ENCODE measurements at regions not wholly inside any gene's neighbourhood (a gene's known extent, or its start where the extent isn't known, plus 50 kb on each side); places are given as distances from the start of the nearest gene placed in this dataset.
"Not testable (repeated sequence)": the region's sequence is repeated elsewhere in the genome, so short reads cannot be mapped to it uniquely, and the experiment has no call there.

DNA sequence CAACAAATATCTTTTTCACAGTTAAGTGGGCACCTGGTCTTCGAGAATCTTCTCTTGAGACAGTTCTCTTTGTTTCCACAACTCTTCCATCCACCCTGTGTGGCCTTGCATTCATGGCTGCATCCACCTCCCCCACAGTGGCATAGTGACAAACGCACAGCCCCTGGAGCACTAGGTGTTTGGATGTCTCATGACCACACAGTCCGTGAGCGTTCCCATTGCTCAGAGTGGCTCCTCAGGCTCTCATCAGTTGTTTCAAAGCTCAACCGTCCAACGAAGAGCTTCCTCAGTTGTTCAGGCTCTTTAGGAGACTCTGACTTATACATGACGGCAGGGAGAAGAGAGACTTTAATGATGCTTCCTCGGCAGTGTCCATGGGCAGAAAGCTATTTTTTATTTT lies 191.6 kb downstream of the CDRT15L2 start:
- no peak for DNase-seq

DNA sequence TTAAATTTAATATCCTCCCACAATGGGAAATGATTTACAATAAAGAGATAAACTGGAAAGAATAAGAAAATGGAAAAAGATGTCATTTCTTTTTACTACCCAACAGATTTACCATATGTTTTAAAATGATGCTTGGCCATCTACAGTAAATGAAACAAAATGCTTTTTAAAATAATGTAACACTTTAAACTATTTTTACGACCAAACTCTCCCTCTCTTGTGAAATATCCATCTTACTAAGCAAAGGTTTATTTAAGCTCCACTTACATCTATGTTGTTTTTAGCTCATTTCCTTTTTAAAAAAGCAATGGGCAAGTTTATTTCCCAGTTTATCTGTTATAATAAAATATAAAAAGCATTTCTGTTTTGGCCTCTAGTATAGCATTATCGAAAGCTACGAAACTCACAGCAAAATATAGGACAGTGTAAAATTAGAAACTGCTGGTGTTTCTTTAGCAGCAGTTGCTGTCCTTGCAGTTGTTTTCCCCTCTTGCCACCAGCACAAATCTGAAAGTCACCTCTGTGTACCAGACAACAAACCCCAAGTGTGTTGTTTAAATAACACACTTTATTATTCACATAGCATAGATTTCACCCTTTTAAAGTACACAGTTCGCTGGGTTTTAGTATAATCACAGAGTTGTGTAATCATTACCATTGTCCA lies 195.1 kb downstream of the CDRT15L2 start:
- no peak for DNase-seq

DNA sequence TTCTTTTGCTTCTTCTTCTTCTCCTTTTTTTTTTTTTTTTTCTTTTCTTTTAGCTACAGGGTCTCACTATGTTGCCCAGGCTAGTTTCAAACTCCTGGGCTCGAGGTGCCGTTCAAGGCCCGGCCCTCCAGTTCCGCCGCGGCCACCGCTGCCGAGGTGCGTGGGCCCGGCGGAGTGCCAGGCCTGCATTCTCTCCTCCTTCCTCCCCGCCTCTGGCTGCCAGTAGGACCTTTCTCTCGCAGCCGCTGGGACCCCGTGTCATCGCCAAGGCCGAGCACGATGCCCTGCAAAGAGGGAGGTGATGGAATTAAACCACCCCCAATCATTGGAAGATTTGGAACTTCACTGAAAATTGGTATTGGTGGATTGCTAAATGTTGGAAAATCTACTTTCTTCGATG lies 195.8 kb downstream of the CDRT15L2 start:
- DNase-seq: no peak

DNA sequence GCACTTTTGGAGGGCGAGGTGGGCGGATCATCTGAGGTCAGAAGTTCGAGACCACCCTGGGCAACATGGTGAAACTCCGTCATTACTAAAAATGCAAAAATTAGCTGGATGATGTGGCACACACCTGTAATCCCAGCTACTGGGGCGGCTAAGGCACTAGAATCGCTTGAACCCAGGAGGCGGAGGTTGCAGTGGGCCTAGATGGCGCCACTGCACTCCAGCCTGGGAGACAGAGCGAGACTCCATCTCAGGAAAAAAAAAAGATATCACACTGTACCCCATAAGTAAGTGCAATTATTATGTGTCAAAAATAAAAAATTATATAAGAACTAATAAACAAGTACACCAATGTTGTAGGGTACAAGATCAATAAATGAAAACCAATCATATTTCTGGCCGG lies 200.0 kb downstream of the CDRT15L2 start:
- no peak for DNase-seq

DNA sequence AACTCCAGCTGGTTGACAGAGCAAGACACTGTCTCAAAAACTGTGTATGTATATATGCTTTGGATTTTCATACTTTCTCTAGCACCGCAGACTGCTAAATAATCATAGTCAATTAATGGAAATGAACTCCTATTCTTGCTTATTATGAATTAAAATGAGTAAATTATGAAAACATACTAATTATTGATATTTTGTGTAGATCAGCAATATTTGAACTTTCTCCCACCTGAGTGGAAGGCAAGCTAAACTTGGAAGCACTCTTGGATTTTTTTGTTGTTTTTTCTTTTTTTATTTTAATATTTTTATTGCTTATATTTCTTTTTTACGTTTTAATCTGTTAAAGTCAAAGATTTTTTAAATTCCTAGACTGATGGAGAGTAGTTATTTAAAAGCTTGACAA lies 201.7 kb downstream of the CDRT15L2 start:
- no peak for DNase-seq

DNA sequence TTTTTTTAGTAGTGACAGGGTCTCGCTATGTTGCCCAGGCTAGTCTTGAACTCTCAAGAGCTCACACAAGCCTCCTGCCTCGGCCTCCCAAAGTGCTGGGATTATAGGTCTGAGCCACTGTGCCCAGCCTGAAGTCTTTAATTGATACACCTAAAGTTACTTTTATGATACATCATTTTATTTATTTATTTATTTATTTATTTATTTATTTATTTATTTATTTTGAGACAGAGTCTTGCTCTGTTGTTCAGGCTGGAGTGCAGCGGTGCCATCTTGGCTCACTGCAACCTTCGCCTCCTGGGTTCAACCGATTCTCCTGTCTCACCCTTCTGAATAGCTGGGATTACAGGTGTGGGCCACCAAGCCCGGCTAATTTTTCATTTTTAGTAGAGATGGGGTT lies 202.3 kb downstream of the CDRT15L2 start:
- not testable (repeated sequence) for DNase-seq

DNA sequence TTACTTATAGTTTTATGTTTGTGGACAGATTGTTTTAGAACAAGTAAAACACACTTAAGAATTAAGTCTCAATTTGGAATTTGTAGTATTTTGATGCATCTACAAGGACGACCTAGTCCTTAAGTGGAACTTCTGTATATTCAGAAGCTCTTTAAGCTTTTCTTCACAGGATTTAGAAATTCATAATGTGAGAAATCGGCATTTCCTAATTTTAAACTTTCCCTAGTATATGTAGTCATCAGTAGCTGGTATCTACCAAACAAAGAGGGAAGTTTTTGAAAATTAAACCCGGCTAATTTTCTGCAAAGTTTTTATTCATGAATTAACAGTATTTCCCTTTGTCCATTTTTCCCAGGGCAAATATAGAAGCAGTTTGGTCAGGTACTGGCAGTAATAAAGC lies 203.6 kb downstream of the CDRT15L2 start:
- no peak for DNase-seq

DNA sequence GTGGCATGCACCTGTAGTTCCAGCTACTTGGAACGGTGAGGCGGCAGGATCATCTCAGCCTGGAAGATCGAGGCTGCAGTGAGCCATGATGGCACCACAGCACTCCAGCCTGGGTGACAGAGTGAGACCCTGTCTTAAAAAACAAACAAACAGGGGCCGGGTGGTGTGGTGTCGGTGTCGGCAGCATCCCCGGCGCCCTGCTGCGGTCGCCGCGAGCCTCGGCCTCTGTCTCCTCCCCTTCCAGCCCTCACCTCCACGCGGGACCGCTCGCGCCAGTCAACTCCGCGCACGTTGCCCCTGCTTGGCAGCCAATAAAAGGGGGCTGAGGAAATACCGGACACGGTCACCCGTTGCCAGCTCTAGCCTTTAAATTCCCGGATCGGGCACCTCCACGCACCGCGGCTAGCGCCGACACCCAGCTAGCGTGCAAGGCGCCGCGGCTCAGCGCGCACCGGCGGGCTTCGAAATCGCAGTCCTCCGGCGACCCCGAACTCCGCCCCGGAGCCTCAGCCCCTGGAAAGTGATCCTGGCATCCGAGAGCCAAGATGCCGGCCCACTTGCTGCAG lies 204.7 kb downstream of the CDRT15L2 start:
- DNase-seq: no peak

DNA sequence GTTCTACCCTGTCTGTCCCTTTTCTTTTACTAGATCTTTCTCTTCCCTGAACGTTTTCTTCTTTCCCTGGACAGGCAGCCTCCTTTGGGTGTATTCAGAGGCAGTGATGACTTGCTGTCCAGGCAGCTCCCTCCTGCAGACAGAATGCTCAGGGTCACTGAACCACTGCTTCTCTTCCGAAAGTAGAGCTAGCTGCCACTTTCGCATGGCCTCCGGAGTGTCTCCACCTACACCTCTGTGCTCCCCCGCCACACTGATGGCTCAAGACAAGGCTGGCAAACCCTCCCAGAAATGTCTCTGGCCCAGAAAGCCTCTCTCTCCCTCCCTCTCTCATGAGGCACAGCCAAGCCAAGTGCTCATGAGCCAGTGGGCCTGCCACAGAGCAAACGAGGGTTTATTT lies 207.8 kb downstream of the CDRT15L2 start:
- no peak for DNase-seq

DNA sequence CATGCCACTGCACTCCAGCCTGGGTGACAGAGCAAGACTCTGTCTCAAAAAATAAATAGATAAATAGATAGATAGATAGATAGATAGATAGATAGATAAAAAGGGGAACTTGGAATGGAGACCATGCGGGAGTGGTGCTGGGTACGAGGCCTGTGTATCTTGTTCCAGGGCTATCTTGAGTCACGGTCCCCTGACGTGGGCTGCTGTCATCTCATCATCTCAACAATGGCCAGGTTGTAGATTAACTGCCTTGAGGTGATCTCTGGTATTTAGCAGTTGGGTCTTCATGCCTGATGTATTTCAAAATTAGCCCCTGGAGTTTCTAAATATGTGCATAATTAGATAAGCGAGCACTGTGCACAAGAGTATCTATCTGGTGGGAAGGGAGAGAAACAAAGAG lies 212.1 kb downstream of the CDRT15L2 start:
- DNase-seq: no peak

DNA sequence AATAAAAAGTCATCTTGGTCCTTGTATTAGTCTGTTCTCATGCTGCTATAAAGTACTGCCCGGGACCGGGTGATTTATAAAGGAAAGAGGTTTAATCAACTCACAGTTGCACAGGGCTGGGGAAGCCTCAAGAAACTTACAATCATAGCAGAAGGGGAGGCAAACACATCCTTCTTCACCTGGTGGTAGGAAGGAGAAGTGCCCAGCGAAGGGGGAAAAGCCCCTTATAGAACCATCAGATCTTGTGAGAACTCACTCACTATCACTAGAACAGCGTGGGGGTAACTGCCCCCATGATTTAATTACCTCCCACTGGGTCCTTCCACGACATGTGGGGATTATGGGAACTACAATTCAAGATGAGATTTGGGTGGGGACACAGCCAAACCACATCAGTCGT lies 215.0 kb downstream of the CDRT15L2 start:
- not testable (repeated sequence) for DNase-seq

DNA sequence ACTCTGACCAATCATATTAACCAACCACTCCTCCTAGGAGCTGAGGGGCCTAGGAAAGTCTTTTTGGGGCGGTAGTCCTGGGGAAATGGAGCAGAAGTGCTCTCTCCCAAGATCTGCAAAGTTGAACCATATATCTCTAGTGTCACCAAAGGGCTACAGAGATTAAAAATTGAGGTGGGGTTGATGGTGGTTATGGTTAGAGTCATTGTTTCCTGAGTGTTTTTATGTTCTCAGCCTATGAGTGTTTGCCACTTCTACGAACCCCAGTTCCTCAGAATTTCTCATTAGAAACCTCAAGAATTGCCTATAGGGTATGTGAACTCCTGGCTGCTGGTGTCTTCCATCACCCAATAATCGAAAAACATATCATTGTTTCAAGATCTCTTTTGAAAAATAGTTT lies 217.8 kb downstream of the CDRT15L2 start:
- no peak for DNase-seq

DNA sequence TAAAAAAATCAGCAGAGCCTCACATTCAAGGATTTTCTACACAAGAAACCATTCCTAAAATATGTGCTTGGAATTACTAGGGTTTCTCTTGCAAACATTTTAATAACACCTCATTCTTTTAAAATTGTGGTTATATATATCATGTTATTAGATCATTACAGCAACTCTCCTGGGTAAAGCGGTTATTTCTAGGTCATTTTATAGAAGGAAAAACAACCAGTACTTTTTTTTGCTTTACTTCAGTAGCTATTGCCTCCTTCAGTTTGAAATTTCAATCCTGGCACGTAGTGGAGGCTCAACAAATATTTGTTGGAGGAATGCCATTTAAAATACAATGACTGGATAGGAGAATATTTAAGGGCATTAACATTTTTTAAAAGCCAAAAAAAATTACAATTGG lies 220.6 kb downstream of the CDRT15L2 start:
- DNase-seq: no peak

DNA sequence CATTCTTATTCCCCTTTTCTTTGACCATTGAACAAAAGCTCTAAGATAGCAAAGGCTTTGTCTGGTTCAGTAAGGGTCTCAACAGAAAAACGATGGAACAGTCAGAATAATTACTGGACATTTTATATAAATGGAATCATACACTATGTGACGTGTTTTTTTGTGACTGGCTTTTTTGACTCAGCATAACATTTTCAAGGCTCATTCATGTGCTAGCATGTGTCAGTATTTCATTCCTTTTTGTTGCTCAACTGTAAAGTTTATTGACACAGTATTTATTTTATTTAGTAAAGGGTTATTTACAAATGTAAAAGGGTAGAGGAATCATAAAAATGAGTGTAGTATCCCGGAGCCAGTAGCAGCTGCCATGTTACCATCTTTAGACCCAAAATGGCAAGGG lies 226.2 kb downstream of the CDRT15L2 start:
- DNase-seq: no peak

DNA sequence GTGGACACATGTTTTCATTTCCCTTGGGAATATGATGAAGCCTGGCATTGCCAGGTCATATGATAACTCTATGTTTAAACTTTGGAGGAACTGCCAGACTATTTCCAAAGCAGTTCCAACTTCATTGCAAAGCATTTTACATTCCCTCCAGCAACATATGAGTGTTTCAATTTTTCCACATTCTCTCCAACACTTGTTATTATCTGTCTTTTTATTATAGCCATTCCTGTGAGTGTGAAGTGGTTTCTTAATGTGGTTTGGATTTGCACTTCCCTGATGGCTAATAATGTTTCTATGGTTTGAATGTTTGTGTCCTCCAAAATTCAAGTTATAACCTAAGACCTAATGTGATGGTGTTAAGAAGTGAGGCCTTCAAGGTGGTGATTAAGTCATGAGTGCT lies 228.0 kb downstream of the CDRT15L2 start:
- DNase-seq: not testable (repeated sequence)

DNA sequence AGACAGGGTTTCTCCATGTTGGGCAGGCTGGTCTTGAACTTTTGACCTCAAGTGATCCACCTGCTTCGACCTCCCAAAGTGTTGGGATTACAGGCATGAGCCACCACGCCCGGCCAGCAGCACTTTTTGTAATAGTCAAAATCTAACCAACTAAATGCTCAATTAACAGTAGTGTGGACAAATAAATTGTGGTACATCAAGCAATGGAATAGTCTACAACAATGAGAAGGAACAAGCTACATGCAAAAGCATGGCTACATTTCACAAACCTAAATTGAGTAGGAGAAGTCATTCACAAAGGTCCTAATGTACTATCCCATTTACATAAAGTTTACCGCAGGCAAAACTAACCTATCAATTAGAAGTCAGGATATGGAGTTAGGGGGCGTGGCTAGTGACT lies 227.4 kb downstream of the USP22 start:
- not testable (repeated sequence) for DNase-seq

DNA sequence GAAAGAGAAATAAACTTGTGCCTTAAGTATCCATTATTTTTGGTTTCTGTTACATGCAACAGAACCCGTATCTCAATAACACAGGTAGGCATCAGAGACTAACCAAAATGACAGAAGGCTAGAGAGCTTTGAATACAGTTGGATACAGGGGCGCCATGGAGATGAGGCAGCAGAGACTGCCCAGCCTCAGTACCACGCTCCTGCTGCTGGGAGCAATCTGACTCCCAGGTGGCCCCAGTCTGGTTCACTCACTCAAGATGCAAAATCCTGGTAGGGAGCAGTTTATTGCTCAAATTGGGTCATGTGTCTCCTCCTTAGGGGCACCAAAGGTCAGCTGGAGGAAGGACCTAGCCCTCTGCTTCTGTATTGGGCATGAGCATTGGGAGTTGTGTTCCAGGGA lies 218.9 kb downstream of the USP22 start:
- DNase-seq: no peak

DNA sequence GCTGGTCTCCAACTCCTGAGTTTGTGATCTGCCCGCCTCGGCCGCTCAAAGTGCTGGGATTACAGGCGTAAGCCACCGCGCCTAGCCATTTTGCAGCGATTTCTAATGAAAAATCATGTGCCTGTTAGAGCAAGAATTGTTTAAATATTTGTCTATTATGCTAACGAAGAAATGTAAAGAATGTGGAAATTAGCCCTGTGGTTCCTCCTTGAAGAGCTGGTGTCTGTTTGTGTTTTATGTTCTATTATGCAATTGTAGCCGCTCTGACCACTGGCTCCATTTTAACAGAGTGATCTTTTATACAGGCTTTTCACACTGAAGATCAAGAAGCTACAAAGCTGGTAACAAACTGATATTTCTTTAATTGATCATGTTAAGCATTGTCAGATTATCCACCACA lies 217.3 kb downstream of the USP22 start:
- DNase-seq: no peak

DNA sequence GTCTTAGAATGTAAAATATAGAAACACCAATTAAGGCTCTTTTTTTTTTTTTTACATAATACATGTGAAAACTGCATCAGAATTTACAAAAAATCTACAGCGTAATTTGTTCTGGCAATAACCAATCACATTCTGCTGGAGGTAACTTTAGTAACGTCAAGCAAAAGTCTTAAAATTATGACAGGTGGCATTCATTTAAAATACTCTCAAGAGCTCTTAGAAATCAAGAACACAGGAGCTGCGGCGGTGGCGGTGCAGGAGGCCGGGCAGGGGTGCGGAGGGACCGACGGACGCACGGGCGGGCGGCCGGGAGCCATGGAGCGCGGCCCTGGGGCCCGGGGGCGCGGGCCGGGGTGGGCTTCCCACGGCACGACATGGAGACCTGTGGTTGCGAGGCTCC lies 202.4 kb downstream of the USP22 start:
- DNase-seq: not testable (repeated sequence)

DNA sequence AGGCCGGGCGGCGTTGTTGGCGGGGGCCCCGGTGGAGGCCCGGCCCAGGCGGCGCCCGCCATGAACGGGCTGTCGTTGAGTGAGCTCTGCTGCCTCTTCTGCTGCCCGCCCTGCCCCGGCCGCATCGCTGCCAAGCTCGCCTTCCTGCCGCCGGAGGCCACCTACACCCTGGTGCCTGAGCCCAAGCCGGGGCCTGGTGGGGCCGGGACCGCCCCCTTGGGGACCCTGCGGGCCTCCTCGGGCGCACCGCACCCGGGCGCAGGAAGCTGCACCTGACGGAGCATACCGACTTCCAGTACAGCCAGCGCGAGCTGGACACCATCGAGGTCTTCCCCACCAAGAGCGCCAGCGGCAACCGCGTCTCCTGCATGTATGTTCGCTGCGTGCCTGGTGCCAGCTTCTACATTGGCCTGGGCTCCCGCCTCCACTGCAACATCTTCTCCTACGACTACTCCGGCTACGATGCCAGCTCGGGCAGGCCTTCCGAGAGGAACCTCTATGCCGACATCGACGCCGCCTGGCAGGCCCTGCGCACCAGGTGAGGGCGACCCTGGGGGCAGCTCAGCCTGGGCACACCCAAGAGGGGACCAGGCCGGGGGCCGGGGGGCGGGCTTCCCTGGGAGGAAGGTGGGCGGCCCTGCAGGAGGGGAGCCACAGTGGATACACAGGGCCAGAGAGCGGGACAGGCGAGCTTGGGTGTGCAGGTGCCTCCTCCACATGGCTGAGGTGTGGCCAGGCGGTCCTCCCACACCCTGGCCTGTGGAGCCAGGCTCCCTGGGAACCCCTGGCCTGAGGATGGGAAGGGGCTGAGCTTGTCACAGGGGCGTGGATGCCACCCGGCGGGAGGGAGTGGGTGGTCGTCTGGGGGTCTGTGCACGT lies 201.6 kb downstream of the USP22 start:
- DNase-seq: not testable (repeated sequence)

DNA sequence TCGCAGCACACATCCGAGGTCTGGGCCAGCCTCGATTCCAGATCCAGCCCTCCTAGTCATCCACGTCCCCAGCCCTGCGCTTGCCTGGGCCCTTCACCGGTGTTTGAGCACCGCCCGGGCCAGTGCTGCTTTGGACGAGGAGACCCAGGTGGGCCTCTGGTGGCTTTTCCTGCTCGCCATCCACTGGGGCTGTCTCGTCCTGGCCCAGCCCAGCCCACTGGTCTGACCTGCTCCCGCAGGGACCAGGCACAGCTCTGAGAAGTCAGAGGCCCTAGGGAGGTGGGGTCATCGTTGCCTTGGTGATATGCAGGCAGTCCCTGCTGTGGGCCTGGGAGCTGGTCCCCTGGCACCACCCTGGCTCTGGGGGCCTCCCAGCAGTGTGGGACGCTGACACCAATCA lies 200.8 kb downstream of the USP22 start:
- not testable (repeated sequence) for DNase-seq

DNA sequence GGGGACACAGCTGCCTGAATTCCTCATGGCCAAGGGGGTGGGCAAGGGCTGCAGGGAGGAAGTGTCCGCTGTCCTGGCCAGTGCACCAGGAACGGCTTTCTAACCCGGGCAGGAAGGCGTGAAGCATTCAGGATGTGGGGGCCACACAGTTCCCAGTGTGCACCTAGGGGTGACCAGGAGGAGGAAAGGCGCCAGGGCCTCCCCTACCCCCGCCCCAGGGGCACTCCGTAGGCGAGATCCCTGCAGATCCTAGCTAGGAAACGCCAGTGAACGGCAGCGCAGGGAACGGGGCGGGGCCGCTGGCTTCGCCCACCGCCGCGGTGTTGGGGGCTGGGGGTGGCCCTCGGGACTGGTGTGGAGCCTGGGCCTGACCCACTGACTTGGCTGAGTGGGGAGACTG lies 199.6 kb downstream of the USP22 start:
- DNase-seq: not testable (repeated sequence)

DNA sequence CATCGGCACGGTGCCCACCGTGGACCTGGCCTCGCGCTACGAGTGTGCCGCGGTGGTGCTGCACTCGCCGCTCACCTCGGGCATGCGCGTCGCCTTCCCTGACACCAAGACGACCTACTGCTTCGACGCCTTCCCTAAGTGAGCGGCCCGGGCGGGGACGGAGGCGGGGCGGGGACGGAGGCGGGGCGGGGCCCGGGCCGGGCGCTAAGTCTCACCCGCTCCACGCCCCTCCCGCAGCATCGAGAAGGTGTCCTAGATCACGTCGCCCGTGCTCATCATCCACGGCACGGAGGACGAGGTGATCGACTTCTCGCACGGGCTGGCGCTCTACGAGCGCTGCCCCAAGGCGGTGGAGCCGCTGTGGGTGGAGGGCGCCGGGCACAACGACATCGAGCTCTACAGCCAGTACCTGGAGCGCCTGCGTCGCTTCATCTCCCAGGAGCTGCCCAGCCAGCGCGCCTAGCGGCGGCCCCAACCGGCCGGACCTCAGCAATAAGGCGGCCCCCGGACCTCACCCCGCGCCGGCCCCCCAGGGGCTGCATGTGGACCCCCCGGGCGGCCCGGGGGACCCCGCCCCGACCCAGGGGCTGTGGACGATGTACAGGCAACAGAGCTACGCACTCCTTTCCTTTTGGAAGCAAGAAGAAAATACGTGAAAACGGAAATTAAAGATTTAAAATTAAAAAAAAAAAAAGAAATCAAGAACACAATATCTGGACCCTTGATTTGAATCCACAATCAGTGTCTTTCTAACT lies 198.8 kb downstream of the USP22 start:
- peak; percentile 44 to 70 for DNase-seq

Data from NCI-H1930 (cell line).